Astrocyte (in vitro differentiated cells and primary cell): ENCODE measurements at regions not wholly inside any gene's neighbourhood (a gene's known extent, or its start where the extent isn't known, plus 50 kb on each side); places are given as distances from the start of the nearest gene placed in this dataset.

Source experiments
- DNase-seq: peaks from one replicate; pipeline ENCODE4 v3.0.0-alpha.2; 2010; ENCODE audit warnings: low read depth
- FAIRE-seq: peaks from 2 replicates; lab custom pipeline; 2011; peaks lifted over from hg19 to GRCh38; lab: Jason Lieb, UNC
- H2AFZ ChIP-seq: 2 replicates; pipeline ENCODE4 v1.6.0; 2012; ENCODE audit warnings: low read depth, low read length, inconsistent platforms
- H3K27ac ChIP-seq: 2 replicates; pipeline ENCODE4 v1.5.1; 2011; ENCODE audit warnings: low read depth, low read length, inconsistent platforms
- H3K27me3 ChIP-seq: 2 replicates; pipeline ENCODE4 v1.6.0; 2011; ENCODE audit warnings: low read length, inconsistent platforms; ENCODE audit not compliant: insufficient read depth
- H3K36me3 ChIP-seq: 2 replicates; pipeline ENCODE4 v1.5.1; 2011; ENCODE audit warnings: low read length, inconsistent platforms; ENCODE audit not compliant: insufficient read depth
- H3K4me1 ChIP-seq: 2 replicates; pipeline ENCODE4 v1.5.1; 2011; ENCODE audit warnings: low read length, inconsistent platforms; ENCODE audit not compliant: insufficient read depth
- H3K4me2 ChIP-seq: 2 replicates; pipeline ENCODE4 v1.6.0; 2012; ENCODE audit warnings: low read length, inconsistent platforms
- H3K4me3 ChIP-seq: 2 replicates; pipeline ENCODE4 v1.5.1; 2011; ENCODE audit warnings: low read depth, mild to moderate bottlenecking, low read length, inconsistent platforms; ENCODE audit not compliant: insufficient read depth
- H3K79me2 ChIP-seq: 2 replicates; pipeline ENCODE4 v1.6.0; 2012; ENCODE audit warnings: mild to moderate bottlenecking, low read length, inconsistent platforms; ENCODE audit not compliant: insufficient read depth
- H3K9ac ChIP-seq: 2 replicates; pipeline ENCODE4 v1.6.0; 2012; ENCODE audit warnings: mild to moderate bottlenecking, low read length, inconsistent platforms
- H3K9me3 ChIP-seq: 2 replicates; pipeline ENCODE4 v1.5.1; 2012; ENCODE audit warnings: low read depth, mild to moderate bottlenecking, low read length, inconsistent platforms; ENCODE audit not compliant: insufficient read depth
- H4K20me1 ChIP-seq: 2 replicates; pipeline ENCODE4 v1.6.0; 2012; ENCODE audit warnings: low read length, inconsistent platforms; ENCODE audit not compliant: insufficient read depth
- H3K27ac Mint-ChIP-seq: one replicate; pipeline ENCODE4 v1.8.0; 2021; ENCODE audit warnings: mild to moderate bottlenecking, mixed read lengths; ENCODE audit not compliant: unreplicated experiment
- H3K27me3 Mint-ChIP-seq: one replicate; pipeline ENCODE4 v1.8.0; 2021; ENCODE audit warnings: low read depth, mixed read lengths; ENCODE audit not compliant: unreplicated experiment
- H3K36me3 Mint-ChIP-seq: one replicate; pipeline ENCODE4 v1.8.0; 2021; ENCODE audit warnings: low read depth, mixed read lengths; ENCODE audit not compliant: unreplicated experiment
- H3K4me1 Mint-ChIP-seq: one replicate; pipeline ENCODE4 v1.8.0; 2021; ENCODE audit warnings: low read depth, mixed read lengths; ENCODE audit not compliant: unreplicated experiment
- H3K4me3 Mint-ChIP-seq: one replicate; pipeline ENCODE4 v1.8.0; 2021; ENCODE audit warnings: mild to moderate bottlenecking, moderate library complexity, mixed read lengths; ENCODE audit not compliant: unreplicated experiment
- H3K9me3 Mint-ChIP-seq: one replicate; pipeline ENCODE4 v1.8.0; 2021; ENCODE audit warnings: mild to moderate bottlenecking, mixed read lengths; ENCODE audit not compliant: unreplicated experiment
- EZH2 ChIP-seq: IDR thresholded peaks from 2 replicates; pipeline ENCODE4 v1.6.1; 2012; ENCODE audit warnings: mild to moderate bottlenecking, low read length, inconsistent platforms; ENCODE audit not compliant: insufficient read depth
- TF ChIP-seq, protein P1 (sequence below): IDR thresholded peaks from 2 replicates; pipeline ENCODE4 v1.5.1; 2011; ENCODE audit warnings: low read depth, mild to moderate bottlenecking, inconsistent platforms, low read length, moderate library complexity; ENCODE audit not compliant: insufficient read depth

DNA sequence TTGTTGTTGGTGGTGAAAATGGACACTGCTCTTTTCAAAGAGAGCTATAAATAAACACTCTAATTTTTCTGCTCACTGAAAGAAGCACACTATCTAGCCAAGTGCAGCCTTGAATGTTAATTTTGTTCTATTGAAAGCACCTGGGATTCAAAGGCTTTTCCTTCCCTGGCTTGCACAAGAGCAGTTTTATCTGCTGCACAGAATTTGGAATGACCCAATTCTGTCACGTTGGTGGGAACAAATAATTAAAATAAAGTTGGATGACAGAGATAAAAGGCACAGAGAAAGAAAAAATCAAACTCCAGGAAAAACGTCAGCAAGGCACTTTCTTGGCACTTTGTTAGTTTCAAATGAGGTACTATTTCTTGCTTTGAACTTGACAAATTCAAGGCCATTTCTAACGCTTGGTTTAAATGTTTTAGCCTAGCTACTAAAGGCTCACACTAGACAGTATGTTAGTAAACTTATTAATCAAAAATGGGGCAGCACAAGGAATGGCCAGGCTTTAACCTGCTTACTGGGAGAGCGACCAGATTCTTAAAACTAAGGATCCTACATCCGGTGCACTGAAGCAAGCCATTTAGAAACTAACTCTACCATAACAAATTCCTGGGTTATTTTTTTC is 145.5 kb upstream of the ARG1 start:
- Histone ChIP-seq H3K4me3 (no peak overlapping the region), H3K27ac (no peak overlapping the region), H4K20me1 (no peaks in the 10 kb centered on the region), H3K9ac (no peak overlapping the region), H2AFZ (no peak overlapping the region), H3K9me3 (no peaks in the 10 kb centered on the region), H3K79me2 (no peaks in the 10 kb centered on the region), H3K27me3 (peaks cover 3% of the 10 kb centered on the region), H3K4me1 (no peaks in the 10 kb centered on the region), H3K36me3 (no peaks in the 10 kb centered on the region), H3K4me2 (no peak overlapping the region)
- FAIRE-seq, result no peak
- Mint-ChIP-seq H3K36me3 (no peaks in the 10 kb centered on the region), H3K27ac (no peak overlapping the region), H3K9me3 (peaks cover 3% of the 10 kb centered on the region), H3K27me3 (no peaks in the 10 kb centered on the region), H3K4me3 (no peak overlapping the region), H3K4me1 (no peaks in the 10 kb centered on the region)
- DNase-seq, result no peak
- TF ChIP-seq, protein P1, sequence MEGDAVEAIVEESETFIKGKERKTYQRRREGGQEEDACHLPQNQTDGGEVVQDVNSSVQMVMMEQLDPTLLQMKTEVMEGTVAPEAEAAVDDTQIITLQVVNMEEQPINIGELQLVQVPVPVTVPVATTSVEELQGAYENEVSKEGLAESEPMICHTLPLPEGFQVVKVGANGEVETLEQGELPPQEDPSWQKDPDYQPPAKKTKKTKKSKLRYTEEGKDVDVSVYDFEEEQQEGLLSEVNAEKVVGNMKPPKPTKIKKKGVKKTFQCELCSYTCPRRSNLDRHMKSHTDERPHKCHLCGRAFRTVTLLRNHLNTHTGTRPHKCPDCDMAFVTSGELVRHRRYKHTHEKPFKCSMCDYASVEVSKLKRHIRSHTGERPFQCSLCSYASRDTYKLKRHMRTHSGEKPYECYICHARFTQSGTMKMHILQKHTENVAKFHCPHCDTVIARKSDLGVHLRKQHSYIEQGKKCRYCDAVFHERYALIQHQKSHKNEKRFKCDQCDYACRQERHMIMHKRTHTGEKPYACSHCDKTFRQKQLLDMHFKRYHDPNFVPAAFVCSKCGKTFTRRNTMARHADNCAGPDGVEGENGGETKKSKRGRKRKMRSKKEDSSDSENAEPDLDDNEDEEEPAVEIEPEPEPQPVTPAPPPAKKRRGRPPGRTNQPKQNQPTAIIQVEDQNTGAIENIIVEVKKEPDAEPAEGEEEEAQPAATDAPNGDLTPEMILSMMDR, result no peak
- no peak for TF ChIP-seq EZH2

DNA sequence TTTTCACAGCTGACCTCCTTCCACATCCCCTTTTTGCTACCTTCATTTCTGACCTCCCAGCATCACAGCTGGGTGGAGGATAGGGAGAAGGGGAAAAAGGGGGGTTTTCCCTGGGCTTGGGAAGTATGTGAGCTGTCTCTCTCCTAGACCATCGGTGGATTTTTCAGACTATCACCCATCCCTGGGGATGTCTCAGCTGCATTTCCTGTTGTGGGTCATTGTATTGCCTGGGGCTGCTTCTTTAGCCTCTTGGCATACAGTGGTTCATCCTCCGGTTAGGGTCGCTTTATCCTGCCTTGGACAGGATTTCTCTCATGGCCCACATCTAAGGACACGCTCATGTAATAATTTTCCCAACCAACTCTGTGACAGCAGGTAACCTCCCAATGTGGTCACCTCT is 142.5 kb upstream of the ARG1 start:
- Histone ChIP-seq H2AFZ (no peak overlapping the region), H3K9ac (no peak overlapping the region), H3K27me3 (no peaks in the 10 kb centered on the region), H3K9me3 (no peaks in the 10 kb centered on the region), H3K4me1 (no peaks in the 10 kb centered on the region), H4K20me1 (no peaks in the 10 kb centered on the region), H3K27ac (no peak overlapping the region), H3K36me3 (no peaks in the 10 kb centered on the region), H3K4me2 (no peak overlapping the region), H3K79me2 (no peaks in the 10 kb centered on the region), H3K4me3 (no peak overlapping the region)
- Mint-ChIP-seq H3K27me3 (no peaks in the 10 kb centered on the region), H3K36me3 (no peaks in the 10 kb centered on the region), H3K4me3 (no peak overlapping the region), H3K27ac (no peak overlapping the region), H3K9me3 (peaks cover 5% of the 10 kb centered on the region), H3K4me1 (no peaks in the 10 kb centered on the region)
- TF ChIP-seq, protein P1, result no peak
- TF ChIP-seq EZH2, result no peak
- DNase-seq, result no peak
- FAIRE-seq, result no peak

DNA sequence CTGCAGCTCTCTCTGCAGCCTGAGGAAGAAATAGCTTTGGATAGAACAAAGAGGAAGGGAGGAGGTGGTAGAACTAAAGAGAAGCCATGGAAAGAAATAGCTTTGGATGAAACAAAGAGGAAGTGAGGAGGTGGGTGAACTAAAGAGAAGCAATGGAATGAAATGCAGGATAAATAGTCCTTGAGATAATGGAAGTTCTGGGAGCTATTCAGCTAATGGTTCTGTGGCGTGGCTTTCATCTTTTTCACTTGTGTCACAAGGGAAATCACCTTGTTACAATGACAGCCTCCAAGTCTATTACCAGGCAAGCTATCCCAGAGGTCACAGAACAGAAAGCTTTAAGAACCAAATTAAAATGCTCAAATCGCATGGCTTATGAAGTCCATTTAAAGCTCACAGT is 141.3 kb upstream of the ARG1 start:
- Mint-ChIP-seq H3K27me3 (no peaks in the 10 kb centered on the region), H3K4me3 (no peak overlapping the region), H3K9me3 (peaks cover 5% of the 10 kb centered on the region), H3K27ac (no peak overlapping the region), H3K4me1 (no peaks in the 10 kb centered on the region), H3K36me3 (no peaks in the 10 kb centered on the region)
- Histone ChIP-seq H3K79me2 (no peaks in the 10 kb centered on the region), H3K4me2 (no peak overlapping the region), H3K36me3 (no peaks in the 10 kb centered on the region), H3K27me3 (no peaks in the 10 kb centered on the region), H3K4me3 (no peak overlapping the region), H3K9me3 (no peaks in the 10 kb centered on the region), H3K9ac (no peak overlapping the region), H3K4me1 (no peaks in the 10 kb centered on the region), H4K20me1 (no peaks in the 10 kb centered on the region), H2AFZ (no peak overlapping the region), H3K27ac (no peak overlapping the region)
- TF ChIP-seq, protein P1, result no peak
- no peak for TF ChIP-seq EZH2
- DNase-seq, result no peak
- FAIRE-seq, result no peak
